ENCODE measurements at regions not wholly inside any gene's neighbourhood (a gene's known extent, or its start where the extent isn't known, plus 50 kb on each side); places are given as distances from the start of the nearest gene placed in this dataset.

- TF ChIP-seq CTCF (conservative IDR thresholded peaks at IDR 0.05; ENCODE audit: low read depth, low read length) (no peak), EZH2 (IDR thresholded peaks at IDR 0.05; ENCODE audit: borderline replicate concordance, low read depth, low read length, poor library complexity, severe bottlenecking) (no peak)
Observed at GRCh38 chr3:139130390-139131140, 85.9 kb upstream of the PRR23C start.

Data from A673 (cell line).